WERI-Rb-1 (cell line): ENCODE measurements at regions not wholly inside any gene's neighbourhood (a gene's known extent, or its start where the extent isn't known, plus 50 kb on each side); places are given as distances from the start of the nearest gene placed in this dataset.
"Not testable (repeated sequence)": the region's sequence is repeated elsewhere in the genome, so short reads cannot be mapped to it uniquely, and the experiment has no call there.

Experiments used
- DNase-seq: peaks from one replicate; pipeline ENCODE4 v3.0.0-alpha.2; 2020
- H3K27ac ChIP-seq: fragments of 250-450 bp; sonication (Bioruptor Pico); 2 replicates; pipeline ENCODE4 v1.5.1; 2020; ENCODE audit warnings: mild to moderate bottlenecking, moderate library complexity
- H3K27me3 ChIP-seq: fragments of 250-450 bp; sonication (Bioruptor Pico); 2 replicates; pipeline ENCODE4 v1.5.1; 2021; ENCODE audit warnings: mild to moderate bottlenecking, low read depth, moderate library complexity; ENCODE audit not compliant: insufficient read depth, severe bottlenecking
- H3K36me3 ChIP-seq: fragments of 250-450 bp; sonication (Bioruptor Pico); 2 replicates; pipeline ENCODE4 v1.5.1; 2020; ENCODE audit warnings: mild to moderate bottlenecking, moderate library complexity
- H3K4me3 ChIP-seq: 2 replicates; pipeline ENCODE4 v1.5.1; 2011; ENCODE audit warnings: low read depth, mild to moderate bottlenecking, control low read depth, low read length
- H3K9me3 ChIP-seq: fragments of 250-450 bp; sonication (Bioruptor Pico); 2 replicates; pipeline ENCODE4 v1.5.1; 2021; ENCODE audit warnings: mild to moderate bottlenecking, moderate library complexity; ENCODE audit not compliant: severe bottlenecking
- TF ChIP-seq, protein P1 (sequence below): IDR thresholded peaks from 2 replicates; pipeline ENCODE4 v1.5.1; 2011; ENCODE audit warnings: low read depth, mild to moderate bottlenecking, control low read depth, inconsistent platforms, low read length

DNA sequence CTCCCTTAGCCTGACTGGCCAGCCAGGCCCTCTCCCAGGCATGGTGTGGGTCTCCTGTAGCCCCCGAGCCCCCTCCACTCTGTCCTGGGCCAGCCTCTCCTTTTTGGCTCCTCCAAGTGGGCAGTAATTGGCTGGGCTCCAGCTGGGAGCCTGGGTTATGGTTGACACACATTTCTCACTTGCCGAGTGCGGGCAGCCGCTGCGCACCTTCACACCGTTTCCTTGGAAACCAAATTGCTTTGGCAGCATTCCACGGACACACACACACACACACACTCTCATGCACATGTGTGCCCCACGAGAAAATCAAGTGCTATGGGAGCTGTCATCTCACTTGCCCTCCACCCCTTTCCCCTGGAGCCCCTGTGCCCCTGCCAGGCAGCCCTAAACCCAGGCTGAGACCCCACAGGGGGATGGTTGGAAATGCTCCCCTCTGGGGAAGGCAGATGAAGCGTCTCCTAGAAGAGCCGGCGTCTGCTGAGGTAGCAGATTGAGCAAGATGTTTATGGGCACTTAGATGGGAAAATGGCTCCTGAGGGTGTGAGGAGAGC lies 402.7 kb upstream of the TNRC6C start:
- no peak for DNase-seq
- H3K27me3 ChIP-seq = no peaks in the 10 kb centered on the region

DNA sequence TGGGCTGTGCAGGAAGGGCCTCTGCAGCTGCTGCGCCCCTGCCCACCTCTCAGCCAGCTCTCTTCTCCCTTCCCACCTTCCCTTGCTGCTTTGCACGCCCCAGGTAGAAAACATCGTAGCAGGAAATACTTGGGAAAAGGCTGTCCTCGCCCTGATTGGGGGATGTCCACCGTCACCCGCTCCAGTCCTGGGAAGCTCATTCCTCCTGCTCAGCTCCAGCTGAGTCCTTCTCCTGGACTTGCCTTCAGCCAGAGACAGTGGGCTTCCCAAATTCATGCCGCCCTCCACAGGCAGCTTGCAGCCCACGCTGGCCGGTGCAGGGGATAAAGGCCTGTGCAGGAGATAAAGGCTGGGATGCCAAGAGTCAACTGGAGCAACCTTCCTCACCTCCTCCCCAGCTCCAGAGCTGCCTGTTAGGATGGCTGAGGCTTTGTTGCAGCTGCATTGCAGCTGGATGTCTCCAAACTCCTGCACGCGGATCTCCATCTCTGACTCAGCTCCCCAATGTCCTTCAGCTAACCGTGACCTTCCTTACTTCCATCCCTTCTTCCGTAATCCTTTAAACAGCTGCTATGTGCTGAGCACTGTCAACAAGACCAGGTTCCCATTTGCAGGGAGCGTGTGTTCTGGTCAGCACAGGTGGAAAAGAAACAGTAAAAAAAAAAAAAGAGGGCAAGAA lies 402.0 kb upstream of the TNRC6C start:
- Histone ChIP-seq H3K4me3 (no peak overlapping the region), H3K9me3 (no peaks in the 10 kb centered on the region), H3K27ac (peak overlapping the region; percentile 4; the same call in 1 of the 2 replicates), H3K27me3 (no peaks in the 10 kb centered on the region), H3K36me3 (peaks cover 16% of the 10 kb centered on the region; the same call in 1 of the 2 replicates)
- no peak for DNase-seq
- TF ChIP-seq, protein P1, sequence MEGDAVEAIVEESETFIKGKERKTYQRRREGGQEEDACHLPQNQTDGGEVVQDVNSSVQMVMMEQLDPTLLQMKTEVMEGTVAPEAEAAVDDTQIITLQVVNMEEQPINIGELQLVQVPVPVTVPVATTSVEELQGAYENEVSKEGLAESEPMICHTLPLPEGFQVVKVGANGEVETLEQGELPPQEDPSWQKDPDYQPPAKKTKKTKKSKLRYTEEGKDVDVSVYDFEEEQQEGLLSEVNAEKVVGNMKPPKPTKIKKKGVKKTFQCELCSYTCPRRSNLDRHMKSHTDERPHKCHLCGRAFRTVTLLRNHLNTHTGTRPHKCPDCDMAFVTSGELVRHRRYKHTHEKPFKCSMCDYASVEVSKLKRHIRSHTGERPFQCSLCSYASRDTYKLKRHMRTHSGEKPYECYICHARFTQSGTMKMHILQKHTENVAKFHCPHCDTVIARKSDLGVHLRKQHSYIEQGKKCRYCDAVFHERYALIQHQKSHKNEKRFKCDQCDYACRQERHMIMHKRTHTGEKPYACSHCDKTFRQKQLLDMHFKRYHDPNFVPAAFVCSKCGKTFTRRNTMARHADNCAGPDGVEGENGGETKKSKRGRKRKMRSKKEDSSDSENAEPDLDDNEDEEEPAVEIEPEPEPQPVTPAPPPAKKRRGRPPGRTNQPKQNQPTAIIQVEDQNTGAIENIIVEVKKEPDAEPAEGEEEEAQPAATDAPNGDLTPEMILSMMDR = 0 out of 2 replicates have a peak, but pooled peaks have one; percentile 6

More for the DNA sequence above, 402.7 kb upstream of the TNRC6C start:
- Histone ChIP-seq H3K27ac (no peak overlapping the region), H3K9me3 (no peaks in the 10 kb centered on the region), H3K36me3 (peaks cover 19% of the 10 kb centered on the region; the same call in 1 of the 2 replicates), H3K4me3 (no peak overlapping the region)
- TF ChIP-seq, protein P1 = no peak

DNA sequence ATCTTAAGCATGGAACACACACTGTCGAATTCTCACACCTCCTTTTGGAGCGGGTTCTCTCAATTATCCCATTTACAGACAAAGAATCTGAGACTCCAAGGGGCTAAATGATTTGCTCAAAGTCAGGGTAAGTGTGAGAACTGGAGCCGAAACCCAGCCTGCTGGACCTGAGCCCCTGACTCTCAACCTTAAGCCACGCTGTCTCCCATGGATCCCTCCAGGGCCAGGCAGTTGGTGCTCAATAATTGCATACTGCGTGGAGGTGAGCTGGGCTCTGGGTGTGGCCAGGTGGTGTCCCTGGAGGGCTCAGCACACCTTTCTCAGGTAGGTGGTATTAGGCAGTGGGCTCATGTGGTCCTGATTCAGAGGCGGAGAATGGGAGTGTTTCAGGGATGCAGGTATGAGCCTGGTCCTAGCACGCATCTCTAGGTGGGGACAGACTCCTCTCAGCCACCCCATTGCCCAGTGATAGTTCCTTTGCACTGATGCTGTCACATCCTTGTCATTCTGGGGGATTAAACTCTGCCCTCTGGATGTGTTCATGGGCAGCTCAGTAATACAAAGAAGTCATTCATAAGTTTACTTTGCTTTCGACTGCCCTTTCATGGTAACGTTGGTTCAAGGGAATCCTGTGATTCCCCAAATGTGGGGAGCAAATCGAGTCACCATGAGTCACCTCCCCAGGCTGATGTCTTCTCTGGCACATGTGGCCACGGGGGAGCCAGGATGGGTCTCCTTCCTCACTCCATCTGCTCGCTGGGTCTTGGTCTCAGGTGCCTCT lies 399.5 kb upstream of the TNRC6C start:
- Histone ChIP-seq H3K4me3 (no peak overlapping the region), H3K27me3 (no peaks in the 10 kb centered on the region), H3K36me3 (peaks cover 16% of the 10 kb centered on the region), H3K27ac (no peak overlapping the region), H3K9me3 (peaks cover 5% of the 10 kb centered on the region)
- DNase-seq = no peak
- TF ChIP-seq, protein P1 = no peak

DNA sequence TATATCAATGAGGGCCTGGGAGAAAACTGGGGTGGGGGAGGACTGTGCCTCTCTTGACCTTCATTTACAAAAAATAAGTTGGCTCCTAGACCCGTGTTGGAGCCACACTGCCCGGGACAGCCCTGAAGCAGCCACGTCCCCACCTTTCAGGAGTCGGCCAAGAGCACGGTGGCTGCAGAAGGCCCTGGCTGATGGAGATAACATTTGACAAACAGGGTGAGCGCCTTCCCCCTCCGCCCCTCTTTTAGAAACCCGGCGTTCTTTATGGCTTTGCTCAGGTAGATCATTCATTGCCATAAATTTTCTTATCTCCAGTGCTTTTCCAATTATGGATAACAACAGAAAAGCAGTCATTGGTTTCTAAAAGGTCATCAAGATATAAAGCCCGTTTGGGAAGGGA lies 398.1 kb upstream of the TNRC6C start:
- DNase-seq = no peak
- Histone ChIP-seq H3K27me3 (no peaks in the 10 kb centered on the region), H3K27ac (no peak overlapping the region), H3K4me3 (no peak overlapping the region), H3K36me3 (peaks cover 13% of the 10 kb centered on the region), H3K9me3 (peaks cover 5% of the 10 kb centered on the region)
- TF ChIP-seq, protein P1 = no peak

DNA sequence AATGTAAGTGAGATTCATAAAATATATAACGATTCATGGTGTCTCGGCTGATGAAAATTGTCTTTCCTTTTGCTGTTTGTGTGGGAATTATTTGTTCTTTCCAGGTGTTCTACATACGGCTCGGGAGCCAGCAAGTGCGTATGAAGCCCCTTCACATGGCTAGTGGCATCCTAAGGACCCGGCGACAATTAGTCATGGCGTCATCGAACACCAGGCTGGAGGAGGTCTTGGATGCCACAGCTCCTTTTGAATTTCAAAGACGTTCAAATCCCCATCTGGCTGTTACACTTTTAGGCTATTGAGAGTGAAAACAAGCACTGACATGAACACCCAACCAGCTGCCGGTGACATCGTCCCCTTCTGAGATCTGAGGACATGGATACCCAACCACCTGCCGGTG lies 397.7 kb upstream of the TNRC6C start:
- no peaks in the 10 kb centered on the region for H3K27me3 ChIP-seq
- peaks cover 5% of the 10 kb centered on the region for H3K9me3 ChIP-seq
- TF ChIP-seq, protein P1 = no peak
- H3K36me3 ChIP-seq = peaks cover 13% of the 10 kb centered on the region
- DNase-seq = no peak
- no peak overlapping the region for H3K4me3 ChIP-seq
- H3K27ac ChIP-seq = no peak overlapping the region

DNA sequence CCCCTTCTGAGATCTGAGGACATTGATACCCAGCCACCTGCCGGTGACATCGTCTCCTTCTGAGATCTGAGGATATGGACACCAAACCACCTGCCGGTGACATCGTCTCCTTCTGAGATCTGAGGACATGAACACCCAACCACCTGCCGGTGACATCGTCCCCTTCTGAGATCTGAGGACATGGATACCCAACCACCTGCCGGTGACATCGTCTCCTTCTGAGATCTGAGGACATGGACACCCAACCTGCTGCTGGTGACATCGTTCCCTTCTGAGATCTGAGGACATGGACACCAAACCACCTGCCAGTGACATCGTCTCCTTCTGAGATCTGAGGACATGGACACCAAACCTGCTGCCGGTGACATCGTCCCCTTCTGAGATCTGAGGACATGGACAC lies 396.1 kb upstream of the TNRC6C start:
- H3K9me3 ChIP-seq, DNase-seq, H3K27ac ChIP-seq, H3K27me3 ChIP-seq, H3K4me3 ChIP-seq: not testable (repeated sequence)
- peaks cover 13% of the 10 kb centered on the region for H3K36me3 ChIP-seq
